ENCODE measurements at regions not wholly inside any gene's neighbourhood (a gene's known extent, or its start where the extent isn't known, plus 50 kb on each side); places are given as distances from the start of the nearest gene placed in this dataset.

- 53 to 72% methylated on average over 2 of the region's 4 CpGs for WGBS, 2 experiments (ENCODE audit: insufficient coverage in 2 of 2)
- no peaks in the 10 kb centered on the region for H3K9me3 ChIP-seq (ENCODE audit: control insufficient read depth, low read length)
- no peak overlapping the region for H3K27ac ChIP-seq (ENCODE audit: low read depth, low read length, severe bottlenecking)
- H3K36me3 ChIP-seq (ENCODE audit: control insufficient read depth, insufficient read depth, low read length) = no peaks in the 10 kb centered on the region
- H3K4me1 ChIP-seq (ENCODE audit: control insufficient read depth, insufficient read depth, low read length, poor library complexity, severe bottlenecking) = no peaks in the 10 kb centered on the region
- no peak overlapping the region for H3K4me3 ChIP-seq (ENCODE audit: extremely low read depth, insufficient read depth, low read length, poor library complexity, severe bottlenecking)
These were observed 346.7 kb upstream of the ADGRL4 start for GRCh38 chr1:79353224-79353623.

GRCh38 chr1:79326875-79327274, 320.3 kb upstream of the ADGRL4 start:
- Histone ChIP-seq H3K27ac (ENCODE audit: low read depth, low read length, severe bottlenecking) (no peak overlapping the region), H3K4me1 (ENCODE audit: control insufficient read depth, insufficient read depth, low read length, poor library complexity, severe bottlenecking) (peaks cover 6% of the 10 kb centered on the region), H3K36me3 (ENCODE audit: control insufficient read depth, insufficient read depth, low read length) (no peaks in the 10 kb centered on the region), H3K4me3 (ENCODE audit: extremely low read depth, insufficient read depth, low read length, poor library complexity, severe bottlenecking) (no peak overlapping the region), H3K9me3 (ENCODE audit: control insufficient read depth, low read length) (peaks cover 4% of the 10 kb centered on the region)
- WGBS, 2 experiments (ENCODE audit: insufficient coverage in 2 of 2) = 83 to 100% methylated on average over 1 to 2 of the region's 3 CpGs

- Histone ChIP-seq H3K4me1 (ENCODE audit: control insufficient read depth, insufficient read depth, low read length, poor library complexity, severe bottlenecking) (peaks cover 6% of the 10 kb centered on the region), H3K36me3 (ENCODE audit: control insufficient read depth, insufficient read depth, low read length) (no peaks in the 10 kb centered on the region), H3K27ac (ENCODE audit: low read depth, low read length, severe bottlenecking) (no peak overlapping the region), H3K4me3 (ENCODE audit: extremely low read depth, insufficient read depth, low read length, poor library complexity, severe bottlenecking) (no peak overlapping the region), H3K9me3 (ENCODE audit: control insufficient read depth, low read length) (peaks cover 4% of the 10 kb centered on the region)
These were observed 319.2 kb upstream of the ADGRL4 start for GRCh38 chr1:79325705-79326104.

GRCh38 chr1:79325126-79325525, 318.6 kb upstream of the ADGRL4 start:
- Histone ChIP-seq H3K4me3 (ENCODE audit: extremely low read depth, insufficient read depth, low read length, poor library complexity, severe bottlenecking) (no peak overlapping the region), H3K36me3 (ENCODE audit: control insufficient read depth, insufficient read depth, low read length) (no peaks in the 10 kb centered on the region), H3K27ac (ENCODE audit: low read depth, low read length, severe bottlenecking) (no peak overlapping the region), H3K4me1 (ENCODE audit: control insufficient read depth, insufficient read depth, low read length, poor library complexity, severe bottlenecking) (peaks cover 6% of the 10 kb centered on the region), H3K9me3 (ENCODE audit: control insufficient read depth, low read length) (peaks cover 4% of the 10 kb centered on the region)
- WGBS, 2 experiments (ENCODE audit: insufficient coverage in 2 of 2) = no CpG with 5 or more reads among the region's 2 CpGs

GRCh38 chr1:79323239-79324025, 316.9 kb upstream of the ADGRL4 start:
- no peaks in the 10 kb centered on the region for H3K36me3 ChIP-seq (ENCODE audit: control insufficient read depth, insufficient read depth, low read length)
- WGBS, 2 experiments (ENCODE audit: insufficient coverage in 2 of 2) = 83% methylated on average over 1 of the region's 1 CpG; no CpG with 5 or more reads in 1 of the 2 experiments
- peaks cover 4% of the 10 kb centered on the region for H3K9me3 ChIP-seq (ENCODE audit: control insufficient read depth, low read length)
- H3K4me3 ChIP-seq (ENCODE audit: extremely low read depth, insufficient read depth, low read length, poor library complexity, severe bottlenecking) = no peak overlapping the region
- H3K4me1 ChIP-seq (ENCODE audit: control insufficient read depth, insufficient read depth, low read length, poor library complexity, severe bottlenecking) = peaks cover 6% of the 10 kb centered on the region
- H3K27ac ChIP-seq (ENCODE audit: low read depth, low read length, severe bottlenecking) = peak overlapping the region; percentile 73

- 67 to 94% methylated on average over 1 to 2 of the region's 5 CpGs for whole genome bisulfite sequencing, 2 experiments (ENCODE audit: insufficient coverage in 2 of 2)
- Histone ChIP-seq H3K4me3 (ENCODE audit: extremely low read depth, insufficient read depth, low read length, poor library complexity, severe bottlenecking) (no peak overlapping the region), H3K27ac (ENCODE audit: low read depth, low read length, severe bottlenecking) (peak overlapping the region; percentile 73), H3K4me1 (ENCODE audit: control insufficient read depth, insufficient read depth, low read length, poor library complexity, severe bottlenecking) (peaks cover 6% of the 10 kb centered on the region), H3K9me3 (ENCODE audit: control insufficient read depth, low read length) (peaks cover 4% of the 10 kb centered on the region), H3K36me3 (ENCODE audit: control insufficient read depth, insufficient read depth, low read length) (no peaks in the 10 kb centered on the region)
These were observed 316.0 kb upstream of the ADGRL4 start for GRCh38 chr1:79322511-79323027.

- Histone ChIP-seq H3K27ac (ENCODE audit: low read depth, low read length, severe bottlenecking) (no peak overlapping the region), H3K9me3 (ENCODE audit: control insufficient read depth, low read length) (no peaks in the 10 kb centered on the region), H3K4me3 (ENCODE audit: extremely low read depth, insufficient read depth, low read length, poor library complexity, severe bottlenecking) (no peak overlapping the region), H3K4me1 (ENCODE audit: control insufficient read depth, insufficient read depth, low read length, poor library complexity, severe bottlenecking) (no peaks in the 10 kb centered on the region), H3K36me3 (ENCODE audit: control insufficient read depth, insufficient read depth, low read length) (no peaks in the 10 kb centered on the region)
These were observed 305.9 kb upstream of the ADGRL4 start for GRCh38 chr1:79312438-79312837.

GRCh38 chr1:79310609-79311008, 304.1 kb upstream of the ADGRL4 start:
- Histone ChIP-seq H3K27ac (ENCODE audit: low read depth, low read length, severe bottlenecking) (no peak overlapping the region), H3K4me3 (ENCODE audit: extremely low read depth, insufficient read depth, low read length, poor library complexity, severe bottlenecking) (no peak overlapping the region), H3K4me1 (ENCODE audit: control insufficient read depth, insufficient read depth, low read length, poor library complexity, severe bottlenecking) (no peaks in the 10 kb centered on the region)

GRCh38 chr1:79304131-79304530, 297.6 kb upstream of the ADGRL4 start:
- WGBS, 2 experiments (ENCODE audit: insufficient coverage in 2 of 2) = 60 to 100% methylated on average over 1 to 3 of the region's 3 CpGs
- Histone ChIP-seq H3K27ac (ENCODE audit: low read depth, low read length, severe bottlenecking) (no peak overlapping the region), H3K36me3 (ENCODE audit: control insufficient read depth, insufficient read depth, low read length) (no peaks in the 10 kb centered on the region), H3K9me3 (ENCODE audit: control insufficient read depth, low read length) (no peaks in the 10 kb centered on the region), H3K4me3 (ENCODE audit: extremely low read depth, insufficient read depth, low read length, poor library complexity, severe bottlenecking) (no peak overlapping the region), H3K4me1 (ENCODE audit: control insufficient read depth, insufficient read depth, low read length, poor library complexity, severe bottlenecking) (no peaks in the 10 kb centered on the region)

More at GRCh38 chr1:79310609-79311008, 304.1 kb upstream of the ADGRL4 start:
- H3K36me3 ChIP-seq (ENCODE audit: control insufficient read depth, insufficient read depth, low read length) = no peaks in the 10 kb centered on the region
- H3K9me3 ChIP-seq (ENCODE audit: control insufficient read depth, low read length) = no peaks in the 10 kb centered on the region
- 85% methylated on average over 3 of the region's 3 CpGs; no CpG with 5 or more reads in 1 of the 2 experiments for WGBS, 2 experiments (ENCODE audit: insufficient coverage in 2 of 2)

GRCh38 chr1:79303040-79303439, 296.5 kb upstream of the ADGRL4 start:
- Histone ChIP-seq H3K4me1 (ENCODE audit: control insufficient read depth, insufficient read depth, low read length, poor library complexity, severe bottlenecking) (no peaks in the 10 kb centered on the region), H3K9me3 (ENCODE audit: control insufficient read depth, low read length) (no peaks in the 10 kb centered on the region), H3K36me3 (ENCODE audit: control insufficient read depth, insufficient read depth, low read length) (no peaks in the 10 kb centered on the region), H3K4me3 (ENCODE audit: extremely low read depth, insufficient read depth, low read length, poor library complexity, severe bottlenecking) (no peak overlapping the region), H3K27ac (ENCODE audit: low read depth, low read length, severe bottlenecking) (no peak overlapping the region)
- WGBS, 2 experiments (ENCODE audit: insufficient coverage in 2 of 2) = 60 to 63% methylated on average over 1 of the region's 2 CpGs

- 80 to 94% methylated on average over 2 to 5 of the region's 6 CpGs for WGBS, 2 experiments (ENCODE audit: insufficient coverage in 2 of 2)
- H3K9me3 ChIP-seq (ENCODE audit: control insufficient read depth, low read length) = no peaks in the 10 kb centered on the region
- H3K4me1 ChIP-seq (ENCODE audit: control insufficient read depth, insufficient read depth, low read length, poor library complexity, severe bottlenecking) = no peaks in the 10 kb centered on the region
- H3K27ac ChIP-seq (ENCODE audit: low read depth, low read length, severe bottlenecking) = no peak overlapping the region
- H3K36me3 ChIP-seq (ENCODE audit: control insufficient read depth, insufficient read depth, low read length) = no peaks in the 10 kb centered on the region
- no peak overlapping the region for H3K4me3 ChIP-seq (ENCODE audit: extremely low read depth, insufficient read depth, low read length, poor library complexity, severe bottlenecking)
These were observed 295.9 kb upstream of the ADGRL4 start for GRCh38 chr1:79302380-79302930.
